ENCODE measurements at regions not wholly inside any gene's neighbourhood (a gene's known extent, or its start where the extent isn't known, plus 50 kb on each side); places are given as distances from the start of the nearest gene placed in this dataset.

GRCh38 chr17:63361182-63361581, 84.9 kb downstream of the CYB561 start:
- no peak overlapping the region for H3K27ac Mint-ChIP-seq
- DNase-seq (no peak), ATAC-seq (replicated peaks) (no peak)
- no peak overlapping the region for H3K4me3 Mint-ChIP-seq
- H3K4me1 Mint-ChIP-seq = peaks cover 4 to 8% of the 10 kb centered on the region in 2 donors
- H3K9me3 Mint-ChIP-seq = peaks cover 0 to 4% of the 10 kb centered on the region in 2 donors
- H3K36me3 Mint-ChIP-seq = peaks cover 12 to 22% of the 10 kb centered on the region in 2 donors
- no peaks in the 10 kb centered on the region for H3K27me3 Mint-ChIP-seq

GRCh38 chr17:63362115-63362514, 84.0 kb downstream of the CYB561 start:
- DNase-seq (no peak), ATAC-seq (replicated peaks) (no peak)
- H3K27me3 Mint-ChIP-seq = no peaks in the 10 kb centered on the region
- H3K27ac Mint-ChIP-seq = no peak overlapping the region
- peaks cover 4 to 8% of the 10 kb centered on the region in 2 donors for H3K4me1 Mint-ChIP-seq
- no peak overlapping the region for H3K4me3 Mint-ChIP-seq
- peaks cover 0 to 4% of the 10 kb centered on the region in 2 donors for H3K9me3 Mint-ChIP-seq
- peaks cover 12 to 22% of the 10 kb centered on the region in 2 donors for H3K36me3 Mint-ChIP-seq

GRCh38 chr17:63364387-63364786, 81.7 kb downstream of the CYB561 start:
- Mint-ChIP-seq H3K4me3 (no peak overlapping the region), H3K36me3 (peaks cover 12 to 22% of the 10 kb centered on the region in 2 donors), H3K27me3 (no peaks in the 10 kb centered on the region), H3K4me1 (no peaks in the 10 kb centered on the region), H3K9me3 (peaks cover 0 to 4% of the 10 kb centered on the region in 2 donors), H3K27ac (no peak overlapping the region)
- ATAC-seq (replicated peaks) (no peak), DNase-seq (no peak)

- DNase-seq (no peak), ATAC-seq (replicated peaks) (no peak)
- no peaks in the 10 kb centered on the region for H3K4me1 Mint-ChIP-seq
- H3K4me3 Mint-ChIP-seq = no peak overlapping the region
- H3K36me3 Mint-ChIP-seq = peaks cover 12 to 22% of the 10 kb centered on the region in 2 donors
- no peak overlapping the region for H3K27ac Mint-ChIP-seq
- H3K27me3 Mint-ChIP-seq = no peaks in the 10 kb centered on the region
- H3K9me3 Mint-ChIP-seq = peaks cover 0 to 4% of the 10 kb centered on the region in 2 donors
Measured at GRCh38 chr17:63364944-63365343, 81.2 kb downstream of the CYB561 start.

GRCh38 chr17:63365366-63366240, 80.5 kb downstream of the CYB561 start:
- Mint-ChIP-seq H3K27ac (no peak overlapping the region), H3K4me3 (no peak overlapping the region), H3K9me3 (peaks cover 0 to 4% of the 10 kb centered on the region in 2 donors), H3K4me1 (no peaks in the 10 kb centered on the region), H3K36me3 (peaks cover 12 to 22% of the 10 kb centered on the region in 2 donors), H3K27me3 (no peaks in the 10 kb centered on the region)
- DNase-seq = no peak
- no peak for ATAC-seq (replicated peaks)

GRCh38 chr17:63366241-63366566, 79.9 kb downstream of the CYB561 start:
- Mint-ChIP-seq H3K27me3 (no peaks in the 10 kb centered on the region), H3K9me3 (peaks cover 0 to 4% of the 10 kb centered on the region in 2 donors), H3K4me3 (no peak overlapping the region), H3K4me1 (no peaks in the 10 kb centered on the region), H3K36me3 (peaks cover 7 to 16% of the 10 kb centered on the region in 2 donors), H3K27ac (no peak overlapping the region)
- ATAC-seq (replicated peaks) (no peak), DNase-seq (no peak)

GRCh38 chr17:63369233-63369632, 76.9 kb downstream of the CYB561 start:
- no peak overlapping the region for H3K27ac Mint-ChIP-seq
- DNase-seq (no peak), ATAC-seq (replicated peaks) (no peak)
- H3K36me3 Mint-ChIP-seq = no peaks in the 10 kb centered on the region
- H3K27me3 Mint-ChIP-seq = no peaks in the 10 kb centered on the region
- no peak overlapping the region for H3K4me3 Mint-ChIP-seq
- no peaks in the 10 kb centered on the region for H3K9me3 Mint-ChIP-seq
- no peaks in the 10 kb centered on the region for H3K4me1 Mint-ChIP-seq

- Mint-ChIP-seq H3K4me3 (no peak overlapping the region), H3K27me3 (no peaks in the 10 kb centered on the region), H3K36me3 (no peaks in the 10 kb centered on the region), H3K9me3 (no peaks in the 10 kb centered on the region), H3K27ac (no peak overlapping the region), H3K4me1 (no peaks in the 10 kb centered on the region)
- DNase-seq (no peak), ATAC-seq (replicated peaks) (no peak)
Measured at GRCh38 chr17:63370696-63371095, 75.4 kb downstream of the CYB561 start.

GRCh38 chr17:63376949-63377348, 69.2 kb downstream of the CYB561 start:
- no peak overlapping the region for H3K4me3 Mint-ChIP-seq
- peaks cover 4 to 8% of the 10 kb centered on the region in 2 donors for H3K36me3 Mint-ChIP-seq
- peaks cover 4 to 7% of the 10 kb centered on the region in 2 donors for H3K4me1 Mint-ChIP-seq
- DNase-seq (no peak), ATAC-seq (replicated peaks) (no peak)
- H3K27ac Mint-ChIP-seq = no peak overlapping the region
- no peaks in the 10 kb centered on the region for H3K27me3 Mint-ChIP-seq
- H3K9me3 Mint-ChIP-seq = peaks cover 7% of the 10 kb centered on the region in 2 donors

GRCh38 chr17:63378411-63379375, 67.4 kb downstream of the CYB561 start:
- Mint-ChIP-seq H3K4me3 (no peak overlapping the region), H3K36me3 (peaks cover 7 to 8% of the 10 kb centered on the region in 2 donors), H3K27ac (no peak overlapping the region), H3K9me3 (peaks cover 7% of the 10 kb centered on the region in 2 donors), H3K27me3 (no peaks in the 10 kb centered on the region), H3K4me1 (peaks cover 4 to 7% of the 10 kb centered on the region in 2 donors)
- ATAC-seq (replicated peaks) (peak; percentile 54 to 61), DNase-seq (no peak)

GRCh38 chr17:63379636-63380035, 66.5 kb downstream of the CYB561 start:
- no peak for ATAC-seq (replicated peaks)
- peaks cover 7 to 8% of the 10 kb centered on the region in 2 donors for H3K36me3 Mint-ChIP-seq
- H3K27me3 Mint-ChIP-seq = no peaks in the 10 kb centered on the region
- H3K4me1 Mint-ChIP-seq = peaks cover 4 to 7% of the 10 kb centered on the region in 2 donors
- H3K4me3 Mint-ChIP-seq = no peak overlapping the region
- peaks cover 7% of the 10 kb centered on the region in 2 donors for H3K9me3 Mint-ChIP-seq
- DNase-seq = no peak
- H3K27ac Mint-ChIP-seq = no peak overlapping the region

GRCh38 chr17:63381101-63381729, 64.9 kb downstream of the CYB561 start:
- ATAC-seq (replicated peaks) = no peak
- DNase-seq = no peak
- H3K27ac Mint-ChIP-seq = no peak overlapping the region
- peaks cover 7% of the 10 kb centered on the region in 2 donors for H3K9me3 Mint-ChIP-seq
- H3K4me3 Mint-ChIP-seq = no peak overlapping the region
- no peaks in the 10 kb centered on the region for H3K27me3 Mint-ChIP-seq
- peaks cover 7 to 8% of the 10 kb centered on the region in 2 donors for H3K36me3 Mint-ChIP-seq
- H3K4me1 Mint-ChIP-seq = peaks cover 4 to 7% of the 10 kb centered on the region in 2 donors

- ATAC-seq (replicated peaks) (no peak), DNase-seq (no peak)
- Mint-ChIP-seq H3K36me3 (peaks cover 7% of the 10 kb centered on the region in 2 donors), H3K27ac (no peak overlapping the region), H3K27me3 (no peaks in the 10 kb centered on the region), H3K4me1 (peaks cover 4 to 7% of the 10 kb centered on the region in 2 donors), H3K4me3 (no peak overlapping the region), H3K9me3 (peaks cover 7% of the 10 kb centered on the region in 2 donors)
Measured at GRCh38 chr17:63382136-63382535, 64.0 kb downstream of the CYB561 start.
